Right lobe of liver (tissue), 4 donors: ENCODE measurements at regions not wholly inside any gene's neighbourhood (a gene's known extent, or its start where the extent isn't known, plus 50 kb on each side); places are given as distances from the start of the nearest gene placed in this dataset.

Experiments used
- POLR2A ChIP-seq: fragments of 450-650 bp; IDR thresholded peaks from one replicate; pipeline ENCODE4 v1.6.1; 2017; ENCODE audit warnings: antibody characterized with exemption, mild to moderate bottlenecking
- TF ChIP-seq, protein P1 (sequence below), 4 donors: fragments of 200-600 bp in 3 of 4; fragments of 450-650 bp in 1 of 4; IDR thresholded peaks; one replicate each; pipeline versions ENCODE4 v1.5.1 to v1.8.0; 2016 to 2022; ENCODE audit warnings: antibody characterized with exemption in 4 of 4, mild to moderate bottlenecking in 2 of 4
- donor health status: DM: no; HTN: no; CAD: no.
- donor health status: DM: no; HTN: no; CAD: no.
- donor health status: DM: no; HTN: yes; CAD: no.

DNA sequence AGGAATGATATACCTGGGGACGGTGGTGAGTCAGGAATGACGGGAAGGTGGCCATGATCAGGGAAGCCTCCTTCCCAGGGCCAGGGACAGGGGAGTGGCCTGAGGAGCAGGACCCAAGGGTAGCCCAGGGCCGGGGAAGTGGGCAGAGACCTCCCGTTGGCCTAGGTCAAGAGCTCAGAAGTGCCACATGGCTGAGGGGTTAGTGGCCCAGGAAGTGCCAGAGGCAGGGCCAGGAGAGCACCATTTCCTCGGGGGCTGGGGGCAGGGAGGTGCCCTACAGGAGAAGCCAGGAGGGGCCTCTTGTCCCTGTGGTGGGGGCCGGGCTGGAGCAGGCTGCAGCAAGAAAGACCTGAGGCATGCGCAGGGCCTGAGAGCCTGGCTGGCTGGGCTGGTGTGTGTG, 152.3 kb upstream of the ZSWIM2 start:
- TF ChIP-seq, protein P1, sequence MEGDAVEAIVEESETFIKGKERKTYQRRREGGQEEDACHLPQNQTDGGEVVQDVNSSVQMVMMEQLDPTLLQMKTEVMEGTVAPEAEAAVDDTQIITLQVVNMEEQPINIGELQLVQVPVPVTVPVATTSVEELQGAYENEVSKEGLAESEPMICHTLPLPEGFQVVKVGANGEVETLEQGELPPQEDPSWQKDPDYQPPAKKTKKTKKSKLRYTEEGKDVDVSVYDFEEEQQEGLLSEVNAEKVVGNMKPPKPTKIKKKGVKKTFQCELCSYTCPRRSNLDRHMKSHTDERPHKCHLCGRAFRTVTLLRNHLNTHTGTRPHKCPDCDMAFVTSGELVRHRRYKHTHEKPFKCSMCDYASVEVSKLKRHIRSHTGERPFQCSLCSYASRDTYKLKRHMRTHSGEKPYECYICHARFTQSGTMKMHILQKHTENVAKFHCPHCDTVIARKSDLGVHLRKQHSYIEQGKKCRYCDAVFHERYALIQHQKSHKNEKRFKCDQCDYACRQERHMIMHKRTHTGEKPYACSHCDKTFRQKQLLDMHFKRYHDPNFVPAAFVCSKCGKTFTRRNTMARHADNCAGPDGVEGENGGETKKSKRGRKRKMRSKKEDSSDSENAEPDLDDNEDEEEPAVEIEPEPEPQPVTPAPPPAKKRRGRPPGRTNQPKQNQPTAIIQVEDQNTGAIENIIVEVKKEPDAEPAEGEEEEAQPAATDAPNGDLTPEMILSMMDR (IDR thresholded peaks at IDR 0.05): no peak
- no peak for TF ChIP-seq POLR2A
